GM03348 (cell line): ENCODE measurements at regions not wholly inside any gene's neighbourhood (a gene's known extent, or its start where the extent isn't known, plus 50 kb on each side); places are given as distances from the start of the nearest gene placed in this dataset.

ENCODE experiments used
- DNase-seq: peaks from one replicate; pipeline ENCODE4 v3.0.0; 2012; ENCODE audit warnings: low spot score

DNA sequence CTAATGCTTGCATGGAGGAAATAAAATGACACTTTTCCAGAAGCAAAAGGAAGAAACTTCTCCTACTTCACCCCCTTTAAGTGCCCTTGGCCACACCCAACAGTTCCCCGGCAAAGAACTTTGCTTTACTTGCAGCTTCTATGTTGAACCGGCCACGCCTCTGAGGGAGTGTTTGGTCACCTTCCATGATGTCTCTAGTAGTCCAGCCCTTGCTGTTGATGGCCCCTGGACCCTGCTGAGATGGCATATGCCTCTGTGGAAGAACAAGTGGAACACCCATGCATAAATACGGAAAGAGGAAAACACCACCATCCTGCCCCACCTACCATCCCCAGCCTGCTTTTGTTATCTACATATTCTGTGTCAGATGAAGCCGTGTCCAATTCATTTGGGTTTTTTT is 218.3 kb upstream of the POU3F3 start:
- no peak for DNase-seq

GRCh38 chr2:104638190-104638858 is 215.6 kb upstream of the POU3F3 start:
- no peak for DNase-seq

GRCh38 chr2:104638859-104639202 is 215.1 kb upstream of the POU3F3 start:
- no peak for DNase-seq

DNA sequence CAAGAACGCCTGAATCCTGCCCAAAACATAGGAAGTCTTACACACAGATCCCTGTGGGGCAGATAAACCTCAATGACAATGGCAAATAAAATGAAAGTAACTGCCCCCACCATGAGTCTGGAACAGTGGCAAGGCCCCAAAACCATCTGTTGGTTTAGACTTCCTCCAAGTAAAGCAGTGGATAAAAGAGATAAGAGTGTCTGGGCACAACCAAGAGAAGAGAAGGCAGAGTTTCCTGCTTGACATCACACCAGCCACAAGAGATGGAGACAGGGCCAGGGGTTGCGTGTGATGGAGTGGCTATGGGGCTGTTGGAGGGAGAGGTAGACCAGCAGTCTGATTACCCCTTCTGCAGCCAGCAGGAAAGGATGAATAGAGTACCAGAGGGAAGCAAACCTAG is 212.1 kb upstream of the POU3F3 start:
- DNase-seq, result no peak

- DNase-seq, result no peak
These were observed 205.5 kb upstream of the POU3F3 start for GRCh38 chr2:104648376-104648775.

DNA sequence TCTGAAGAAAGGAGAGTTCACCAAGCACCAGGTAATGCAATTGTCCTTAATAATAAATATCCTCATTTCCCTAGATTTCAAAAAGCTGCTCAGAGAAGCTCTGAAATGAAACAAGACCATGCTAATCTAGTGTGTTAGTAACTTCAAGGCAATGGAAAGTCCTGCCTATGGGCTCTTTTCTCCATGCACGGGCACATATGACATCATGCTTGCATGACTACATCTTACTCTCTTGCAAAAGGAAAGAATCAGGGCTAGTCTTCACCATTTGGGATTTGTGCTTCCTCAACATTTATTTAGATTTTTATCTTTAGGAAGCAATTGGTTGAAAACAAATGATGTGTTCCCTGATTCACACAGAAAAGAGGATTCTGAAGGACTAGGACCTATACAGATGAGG is 204.0 kb upstream of the POU3F3 start:
- no peak for DNase-seq

GRCh38 chr2:104650405-104650996 is 203.4 kb upstream of the POU3F3 start:
- no peak for DNase-seq

DNA sequence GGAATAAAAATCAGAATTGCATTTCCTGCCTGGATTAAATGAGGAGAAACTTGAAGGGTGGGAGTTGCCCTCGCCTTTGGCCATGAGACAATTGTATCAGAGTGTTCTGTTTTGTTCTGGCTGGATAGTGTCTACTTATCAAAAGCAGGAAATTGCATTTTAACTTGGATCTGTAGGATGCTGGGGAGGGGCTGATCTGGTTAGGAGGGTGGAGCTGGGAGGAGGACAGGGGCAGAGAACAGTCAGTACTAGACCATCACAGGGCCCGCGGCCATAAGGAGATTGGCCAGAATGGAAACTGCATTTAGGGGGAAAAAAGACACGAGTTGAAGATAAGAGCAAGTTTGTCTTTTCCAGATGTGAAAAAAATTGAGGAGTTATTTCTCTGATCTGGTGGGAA is 199.1 kb upstream of the POU3F3 start:
- DNase-seq, result no peak

- DNase-seq, result no peak
These were observed 197.2 kb upstream of the POU3F3 start for GRCh38 chr2:104656571-104657163.

GRCh38 chr2:104658144-104658835 is 195.6 kb upstream of the POU3F3 start:
- DNase-seq, result peak; percentile 20

DNA sequence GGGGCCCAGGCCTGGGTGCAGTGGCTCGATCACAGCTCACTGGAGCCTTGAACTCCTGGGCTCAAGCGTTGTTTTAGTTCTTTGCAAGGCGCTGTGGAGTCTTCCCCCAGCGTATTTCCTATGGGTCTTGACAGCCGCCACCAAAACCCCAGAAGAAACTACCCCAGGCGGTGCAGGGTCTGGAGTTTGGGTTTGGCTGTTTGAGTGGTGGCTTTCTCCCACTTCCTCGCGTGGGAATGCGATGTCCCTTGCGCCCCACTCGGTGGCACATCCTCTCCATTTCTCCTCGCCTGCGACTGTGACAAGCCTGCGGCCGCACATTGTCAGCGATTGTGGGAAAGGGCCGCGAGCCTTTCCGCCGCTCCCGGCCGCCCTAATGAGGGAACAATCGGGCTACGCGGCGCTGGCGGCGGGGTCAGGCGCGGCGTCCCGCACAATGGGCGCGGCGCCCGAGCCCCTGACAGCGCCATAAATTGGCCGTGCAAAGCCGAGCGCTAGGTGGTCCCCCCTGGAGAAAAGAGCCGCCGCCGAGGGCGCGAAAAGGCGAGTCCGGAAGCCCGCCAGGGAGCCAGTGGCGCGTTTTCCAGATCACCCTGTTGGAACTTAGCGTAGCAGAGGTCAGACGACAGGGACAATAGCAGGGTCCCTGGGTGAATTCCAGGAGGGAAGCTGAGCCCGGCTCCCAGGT is 194.9 kb upstream of the POU3F3 start:
- DNase-seq, result no peak

DNA sequence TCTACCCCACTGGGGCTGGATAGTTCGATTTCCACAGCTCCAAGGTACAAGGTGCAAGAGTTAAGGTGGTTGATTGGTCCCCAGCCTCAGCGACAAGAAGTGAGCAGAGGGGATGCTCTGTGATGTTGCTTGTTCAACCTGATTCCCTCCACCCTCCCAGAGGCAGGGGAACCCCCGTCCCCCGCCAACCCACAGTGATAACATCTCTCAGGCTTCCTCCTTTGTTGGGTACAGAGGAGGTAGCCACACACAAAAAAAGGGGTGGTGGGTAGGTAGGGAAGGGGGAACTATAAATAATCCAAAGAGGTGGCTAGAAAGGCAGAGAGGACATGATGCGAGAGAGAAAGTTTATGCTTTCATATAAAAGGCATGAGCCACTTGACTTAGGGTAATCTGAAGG is 192.9 kb upstream of the POU3F3 start:
- no peak for DNase-seq

DNA sequence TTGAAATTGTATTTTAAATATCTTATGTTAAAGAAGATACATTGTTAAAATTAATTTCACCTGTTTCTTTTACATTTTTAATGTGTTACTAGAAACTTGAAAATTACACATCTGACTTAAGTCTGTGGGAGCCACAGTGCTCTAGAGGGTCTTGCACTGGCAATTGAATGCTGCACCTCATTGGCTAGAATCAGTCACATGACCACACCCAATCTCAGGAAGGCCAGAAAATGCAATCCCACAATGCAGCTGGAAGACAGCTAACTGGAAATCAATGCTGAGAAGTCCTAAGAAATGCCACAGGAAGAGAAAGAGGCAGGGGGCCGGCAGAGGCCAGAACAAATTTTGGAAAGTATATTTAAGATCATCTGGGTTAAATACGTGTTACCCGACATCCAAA is 189.2 kb upstream of the POU3F3 start:
- no peak for DNase-seq

- DNase-seq, result no peak
These were observed 185.3 kb upstream of the POU3F3 start for GRCh38 chr2:104668631-104669030.

GRCh38 chr2:104673225-104673624 is 180.7 kb upstream of the POU3F3 start:
- no peak for DNase-seq

DNA sequence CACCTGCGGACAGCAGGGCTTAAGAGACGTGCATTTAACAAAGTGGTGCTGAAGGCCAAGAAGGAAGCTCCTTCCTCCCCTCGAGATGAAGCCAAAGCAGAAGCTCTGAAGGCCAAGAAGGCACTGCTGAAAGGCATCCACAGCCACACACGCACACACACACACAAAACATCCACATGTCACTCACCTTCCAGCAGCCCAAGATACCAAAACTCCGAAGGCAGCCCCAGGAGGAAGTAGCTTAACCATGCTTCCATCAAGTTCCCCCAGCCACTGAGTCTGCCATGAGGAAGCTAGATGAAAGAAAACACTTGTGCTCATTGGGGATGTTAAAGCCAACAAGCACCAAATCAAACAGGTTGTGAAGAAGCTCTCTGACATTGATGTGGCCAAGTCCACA is 175.7 kb upstream of the POU3F3 start:
- DNase-seq, result no peak

GRCh38 chr2:104685591-104685990 is 168.3 kb upstream of the POU3F3 start:
- DNase-seq, result no peak

- no peak for DNase-seq
These were observed 166.8 kb upstream of the POU3F3 start for GRCh38 chr2:104687147-104687546.

GRCh38 chr2:104690255-104690984 is 163.5 kb upstream of the POU3F3 start:
- no peak for DNase-seq

- no peak for DNase-seq
These were observed 155.6 kb upstream of the POU3F3 start for GRCh38 chr2:104698276-104698675.

GRCh38 chr2:104701411-104701911 is 152.5 kb upstream of the POU3F3 start:
- no peak for DNase-seq
